ENCODE measurements at regions not wholly inside any gene's neighbourhood (a gene's known extent, or its start where the extent isn't known, plus 50 kb on each side); places are given as distances from the start of the nearest gene placed in this dataset.

- peak; percentile 59 for DNase-seq (ENCODE audit: low spot score)
- Histone ChIP-seq H3K79me2 (no peaks in the 10 kb centered on the region), H3K27me3 (no peaks in the 10 kb centered on the region), H3K4me1 (ENCODE audit: insufficient read depth) (peaks cover 4% of the 10 kb centered on the region), H3K9me3 (ENCODE audit: low read depth) (no peaks in the 10 kb centered on the region), H3K4me3 (no peak overlapping the region), H3K4me2 (peak overlapping the region; percentile 8), H4K20me1 (ENCODE audit: insufficient read depth, poor library complexity, severe bottlenecking) (no peaks in the 10 kb centered on the region), H2AFZ (peak overlapping the region; percentile 70), H3K27ac (peak overlapping the region; percentile 82), H3K36me3 (replicated peaks; ENCODE audit: insufficient read depth, low read depth) (no peaks in the 10 kb centered on the region), H3K9me2 (replicated peaks; ENCODE audit: insufficient read depth) (no peaks in the 10 kb centered on the region)
- TF ChIP-seq CTCF (IDR thresholded peaks at IDR 0.05; ENCODE audit: poor library complexity), result no peak
- no peak for TF ChIP-seq EZH2 (IDR thresholded peaks at IDR 0.05; ENCODE audit: borderline replicate concordance)
- no peak for TF ChIP-seq EZH2phosphoT487 (IDR thresholded peaks at IDR 0.05; ENCODE audit: low read depth, severe bottlenecking, unreplicated experiment)
- 60% methylated on average over 1 of the region's 1 CpG for WGBS (ENCODE audit: low lambda C conversion rate, missing lambda C conversion rate)
These were observed 69.5 kb upstream of the CDK13 start for GRCh38 chr7:39880556-39880955.

- Histone ChIP-seq H3K27ac (peak overlapping the region; percentile 82), H3K9me2 (replicated peaks; ENCODE audit: insufficient read depth) (no peaks in the 10 kb centered on the region), H3K79me2 (no peaks in the 10 kb centered on the region), H3K27me3 (no peaks in the 10 kb centered on the region), H3K4me1 (ENCODE audit: insufficient read depth) (peaks cover 4% of the 10 kb centered on the region), H3K4me3 (no peak overlapping the region), H3K4me2 (peak overlapping the region; percentile 69), H2AFZ (no peak overlapping the region), H3K9me3 (ENCODE audit: low read depth) (no peaks in the 10 kb centered on the region), H4K20me1 (ENCODE audit: insufficient read depth, poor library complexity, severe bottlenecking) (no peaks in the 10 kb centered on the region), H3K36me3 (replicated peaks; ENCODE audit: insufficient read depth, low read depth) (no peaks in the 10 kb centered on the region)
- DNase-seq (ENCODE audit: low spot score), result peak; percentile 41
- TF ChIP-seq EZH2phosphoT487 (IDR thresholded peaks at IDR 0.05; ENCODE audit: low read depth, severe bottlenecking, unreplicated experiment) (no peak), CTCF (IDR thresholded peaks at IDR 0.05; ENCODE audit: poor library complexity) (no peak), EZH2 (IDR thresholded peaks at IDR 0.05; ENCODE audit: borderline replicate concordance) (no peak)
- WGBS (ENCODE audit: low lambda C conversion rate, missing lambda C conversion rate), result 31% methylated on average over 5 of the region's 5 CpGs
These were observed 67.8 kb upstream of the CDK13 start for GRCh38 chr7:39882148-39882784.

GRCh38 chr7:39883812-39884390 lies 66.2 kb upstream of the CDK13 start:
- H2AFZ ChIP-seq, result no peak overlapping the region
- 80% methylated on average over 4 of the region's 4 CpGs for WGBS (ENCODE audit: low lambda C conversion rate, missing lambda C conversion rate)

More at GRCh38 chr7:39883812-39884390, 66.2 kb upstream of the CDK13 start:
- TF ChIP-seq CTCF (IDR thresholded peaks at IDR 0.05; ENCODE audit: poor library complexity), result no peak
- no peak for TF ChIP-seq EZH2 (IDR thresholded peaks at IDR 0.05; ENCODE audit: borderline replicate concordance)
- no peak for TF ChIP-seq EZH2phosphoT487 (IDR thresholded peaks at IDR 0.05; ENCODE audit: low read depth, severe bottlenecking, unreplicated experiment)
- no peaks in the 10 kb centered on the region for H4K20me1 ChIP-seq (ENCODE audit: insufficient read depth, poor library complexity, severe bottlenecking)
- H3K4me2 ChIP-seq, result peak overlapping the region; percentile 31
- H3K9me2 ChIP-seq (replicated peaks; ENCODE audit: insufficient read depth), result no peaks in the 10 kb centered on the region
- no peak for DNase-seq (ENCODE audit: low spot score)
- H3K27me3 ChIP-seq, result no peaks in the 10 kb centered on the region
- no peaks in the 10 kb centered on the region for H3K9me3 ChIP-seq (ENCODE audit: low read depth)
- no peak overlapping the region for H3K27ac ChIP-seq
- peaks cover 4% of the 10 kb centered on the region for H3K4me1 ChIP-seq (ENCODE audit: insufficient read depth)
- H3K79me2 ChIP-seq, result no peaks in the 10 kb centered on the region
- H3K4me3 ChIP-seq, result no peak overlapping the region
- no peaks in the 10 kb centered on the region for H3K36me3 ChIP-seq (replicated peaks; ENCODE audit: insufficient read depth, low read depth)

All from hepatocyte (in vitro differentiated cells).